Spleen (tissue), 7 donors: ENCODE measurements at regions not wholly inside any gene's neighbourhood (a gene's known extent, or its start where the extent isn't known, plus 50 kb on each side); places are given as distances from the start of the nearest gene placed in this dataset.

Experiments used
- CTCF ChIP-seq, 11 experiments: fragments of 200-600 bp in 7 of 11; fragments of 450-650 bp in 4 of 11; sonication (generic) in 4 of 11; IDR thresholded peaks in 8 of 11; conservative IDR thresholded peaks in 3 of 11; 1 replicate in 7 of 11; 2 replicates in 4 of 11; pipeline versions ENCODE4 v1.4.0 to v1.8.0; 2016 to 2021; ENCODE audit warnings: antibody characterized with exemption in 11 of 11, inconsistent platforms in 4 of 11, mild to moderate bottlenecking in 1 of 11
- POLR2A ChIP-seq, 3 donors: fragments of 450-650 bp; IDR thresholded peaks; one replicate each; pipeline ENCODE4 v1.5.1; 2017; ENCODE audit warnings: antibody characterized with exemption in 3 of 3, mild to moderate bottlenecking in 1 of 3
- donor health status: DM: no; HTN: no; CAD: no; lungs with moderate emphysema.
- donor health status: DM: no; HTN: no; CAD: no.
- donor health status: DM: no; HTN: no; CAD: no.

DNA sequence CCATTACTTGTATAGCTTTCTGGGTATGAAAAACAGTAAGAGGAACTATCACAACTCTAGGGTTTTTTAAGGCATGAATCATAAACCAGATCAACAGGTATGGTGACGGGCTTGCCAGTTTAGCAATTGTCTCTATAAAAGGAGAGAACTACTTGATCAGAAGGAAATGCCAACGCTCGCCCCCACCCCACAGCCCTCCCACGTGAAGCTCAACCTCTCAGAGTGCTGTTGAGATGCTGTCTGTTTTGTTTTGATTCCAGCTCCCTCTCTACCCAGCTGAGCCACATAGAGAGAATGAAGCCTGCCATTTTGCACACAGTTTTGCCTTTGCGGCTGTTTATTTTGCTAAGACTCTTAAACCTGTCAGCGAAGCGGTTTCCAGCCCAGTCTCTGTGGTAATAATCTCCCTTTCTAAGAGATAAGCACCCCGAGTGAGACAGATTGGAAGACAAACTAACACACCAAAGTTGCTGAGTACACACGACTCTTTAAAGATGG, 257.9 kb upstream of the ANKRD55 start:
- TF ChIP-seq POLR2A (IDR thresholded peaks at IDR 0.05) (no peak), CTCF (IDR thresholded peaks at IDR 0.05 in 8 of 11, conservative IDR thresholded peaks at IDR 0.05 in 3 of 11) (no peak)
